DND-41 (cell line): ENCODE measurements at regions not wholly inside any gene's neighbourhood (a gene's known extent, or its start where the extent isn't known, plus 50 kb on each side); places are given as distances from the start of the nearest gene placed in this dataset.

Source experiments
- ATAC-seq: fragments of 200-7000 bp; cut with Tn5 transposase; 3 replicates; pipeline ENCODE4 v1.9.1; 2021; ENCODE audit warnings: low read depth; ENCODE audit not compliant: insufficient read depth
- DNase-seq: peaks from one replicate; pipeline ENCODE4 v3.0.0-alpha.2; 2020
- H2AFZ ChIP-seq: 2 replicates; pipeline ENCODE4 v1.6.0; 2012; ENCODE audit warnings: low read depth, low read length
- H3K27ac ChIP-seq: 2 replicates; pipeline ENCODE4 v1.5.1; 2012; ENCODE audit warnings: low read length, inconsistent platforms
- H3K27me3 ChIP-seq: fragments of 200-600 bp; sonication (generic); 2 replicates; pipeline ENCODE4 v1.6.0; 2012; ENCODE audit warnings: low read length, mild to moderate bottlenecking, inconsistent platforms; ENCODE audit not compliant: insufficient read depth, poor library complexity
- H3K36me3 ChIP-seq: 2 replicates; pipeline ENCODE4 v1.5.1; 2012; ENCODE audit warnings: low read length, inconsistent platforms; ENCODE audit not compliant: insufficient read depth
- H3K4me1 ChIP-seq: 2 replicates; pipeline ENCODE4 v1.5.1; 2012; ENCODE audit warnings: mild to moderate bottlenecking, low read length; ENCODE audit not compliant: insufficient read depth
- H3K4me2 ChIP-seq: 2 replicates; pipeline ENCODE4 v1.6.0; 2012; ENCODE audit warnings: mild to moderate bottlenecking, moderate library complexity, low read length, inconsistent platforms; ENCODE audit not compliant: insufficient read depth
- H3K4me3 ChIP-seq, 2 experiments: fragments of 200-600 bp in 1 of 2; shearing (Covaris generic) in 1 of 2; 2 replicates each; pipeline ENCODE4 v1.5.1; 2012 to 2016; ENCODE audit warnings: inconsistent platforms in 2 of 2, low read length in 2 of 2, mild to moderate bottlenecking in 2 of 2, low read depth in 1 of 2, moderate library complexity in 1 of 2
- H3K79me2 ChIP-seq: 2 replicates; pipeline ENCODE4 v1.6.0; 2012; ENCODE audit warnings: low read length, inconsistent platforms; ENCODE audit not compliant: insufficient read depth
- H3K9ac ChIP-seq: 2 replicates; pipeline ENCODE4 v1.6.0; 2012; ENCODE audit warnings: low read depth, mild to moderate bottlenecking, inconsistent platforms, low read length, moderate library complexity
- H3K9me3 ChIP-seq: 2 replicates; pipeline ENCODE4 v1.5.1; 2012; ENCODE audit warnings: low read length, moderate library complexity, mild to moderate bottlenecking, inconsistent platforms; ENCODE audit not compliant: insufficient read depth, severe bottlenecking
- H4K20me1 ChIP-seq: 2 replicates; pipeline ENCODE4 v1.6.0; 2012; ENCODE audit warnings: low read length; ENCODE audit not compliant: insufficient read depth
- CTCF ChIP-seq: IDR thresholded peaks from 2 replicates; pipeline ENCODE4 v1.5.1; 2012; ENCODE audit warnings: borderline replicate concordance, low read length, moderate library complexity, mild to moderate bottlenecking; ENCODE audit not compliant: poor library complexity, severe bottlenecking; ENCODE audit errors: extremely low read depth
- EZH2 ChIP-seq: IDR thresholded peaks from 3 replicates; pipeline ENCODE4 v1.6.1; 2012; ENCODE audit warnings: borderline replicate concordance, low read depth, mild to moderate bottlenecking, moderate library complexity, low read length, inconsistent platforms; ENCODE audit not compliant: severe bottlenecking

- DNase-seq, result no peak
- no peak overlapping the region for H3K4me2 ChIP-seq
Measured at GRCh38 chr18:24535527-24536295, 75.3 kb downstream of the HRH4 start.

GRCh38 chr18:24536326-24536725 lies 75.9 kb downstream of the HRH4 start:
- Histone ChIP-seq H3K27ac (no peak overlapping the region), H3K27me3 (peaks cover 10% of the 10 kb centered on the region), H3K79me2 (no peaks in the 10 kb centered on the region), H3K4me2 (no peak overlapping the region), H3K9me3 (no peaks in the 10 kb centered on the region), H3K9ac (no peak overlapping the region), H3K4me1 (no peaks in the 10 kb centered on the region), H2AFZ (no peak overlapping the region), H4K20me1 (no peaks in the 10 kb centered on the region), H3K4me3 (no peak overlapping the region), H3K36me3 (no peaks in the 10 kb centered on the region)
- ATAC-seq, result no peak
- no peak for DNase-seq
- no peak for TF ChIP-seq CTCF
- no peak for TF ChIP-seq EZH2

More at GRCh38 chr18:24535527-24536295, 75.3 kb downstream of the HRH4 start:
- no peak overlapping the region for H3K9ac ChIP-seq
- no peaks in the 10 kb centered on the region for H3K4me1 ChIP-seq
- H2AFZ ChIP-seq, result no peak overlapping the region
- H3K27ac ChIP-seq, result no peak overlapping the region
- H3K36me3 ChIP-seq, result no peaks in the 10 kb centered on the region
- peaks cover 10% of the 10 kb centered on the region for H3K27me3 ChIP-seq
- no peak overlapping the region for H3K4me3 ChIP-seq
- ATAC-seq, result no peak
- H3K9me3 ChIP-seq, result no peaks in the 10 kb centered on the region
- H3K79me2 ChIP-seq, result no peaks in the 10 kb centered on the region
- no peak for TF ChIP-seq EZH2
- TF ChIP-seq CTCF, result no peak
- H4K20me1 ChIP-seq, result no peaks in the 10 kb centered on the region

GRCh38 chr18:24536834-24537233 lies 76.4 kb downstream of the HRH4 start:
- ATAC-seq, result no peak
- no peaks in the 10 kb centered on the region for H4K20me1 ChIP-seq
- H3K27me3 ChIP-seq, result peaks cover 10% of the 10 kb centered on the region
- no peaks in the 10 kb centered on the region for H3K9me3 ChIP-seq
- no peak overlapping the region for H2AFZ ChIP-seq
- H3K79me2 ChIP-seq, result no peaks in the 10 kb centered on the region
- no peaks in the 10 kb centered on the region for H3K36me3 ChIP-seq
- no peak overlapping the region for H3K27ac ChIP-seq
- H3K4me1 ChIP-seq, result no peaks in the 10 kb centered on the region
- H3K9ac ChIP-seq, result no peak overlapping the region
- H3K4me2 ChIP-seq, result no peak overlapping the region
- no peak overlapping the region for H3K4me3 ChIP-seq
- DNase-seq, result no peak
- no peak for TF ChIP-seq CTCF
- TF ChIP-seq EZH2, result no peak
